GM12892 (cell line): ENCODE measurements at regions not wholly inside any gene's neighbourhood (a gene's known extent, or its start where the extent isn't known, plus 50 kb on each side); places are given as distances from the start of the nearest gene placed in this dataset.
"Not testable (repeated sequence)": the region's sequence is repeated elsewhere in the genome, so short reads cannot be mapped to it uniquely, and the experiment has no call there.

Source experiments
- DNase-seq: peaks from one replicate; pipeline ENCODE4 v3.0.0; 2011; ENCODE audit not compliant: insufficient read length
- FAIRE-seq: peaks from 2 replicates; lab custom pipeline; 2011; peaks lifted over from hg19 to GRCh38; lab: Jason Lieb, UNC
- POLR2A ChIP-seq: IDR thresholded peaks from 2 replicates; pipeline ENCODE4 v1.6.1; 2011; ENCODE audit warnings: low read depth, low read length, control low read depth
- POLR2AphosphoS5 ChIP-seq: IDR thresholded peaks from 2 replicates; pipeline ENCODE4 v1.6.1; 2011; ENCODE audit warnings: low read depth, low read length, control low read depth
- TAF1 ChIP-seq: IDR thresholded peaks from 2 replicates; pipeline ENCODE4 v1.6.1; 2011; ENCODE audit warnings: low read depth, mild to moderate bottlenecking, control low read depth, low read length, borderline replicate concordance

GRCh38 chr9:63912451-63912850, 1372.6 kb downstream of the FOXD4L5 start:
- not testable (repeated sequence) for DNase-seq, FAIRE-seq

GRCh38 chr9:63909076-63909475, 1375.9 kb downstream of the FOXD4L5 start:
- not testable (repeated sequence) for DNase-seq, FAIRE-seq

DNA sequence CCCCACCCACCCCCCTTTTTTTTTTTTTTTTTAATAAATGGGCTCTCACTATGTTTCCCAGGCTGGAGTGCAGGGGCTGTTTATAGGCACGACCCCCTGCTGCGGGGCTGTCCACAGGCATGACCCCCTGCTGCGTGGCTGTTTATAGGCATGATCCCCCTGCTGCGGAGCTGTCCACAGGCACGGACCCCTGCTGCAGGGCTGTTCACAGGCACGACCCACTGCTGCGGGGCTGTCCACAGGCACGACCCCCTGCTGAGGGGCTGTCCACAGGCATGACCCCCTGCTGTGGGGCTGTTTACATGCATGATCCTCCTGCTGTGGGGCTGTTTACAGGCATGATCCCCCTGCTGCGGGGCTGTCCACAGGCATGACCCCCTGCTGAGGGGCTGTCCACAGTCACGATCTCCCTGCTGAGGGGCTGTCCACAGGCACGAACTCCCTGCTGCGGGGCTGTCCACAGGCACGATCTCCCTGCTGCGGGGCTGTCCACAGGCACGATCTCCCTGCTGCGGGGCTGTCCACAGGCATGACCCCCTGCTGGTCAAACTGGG, 1385.3 kb downstream of the FOXD4L5 start:
- not testable (repeated sequence) for DNase-seq, FAIRE-seq

DNA sequence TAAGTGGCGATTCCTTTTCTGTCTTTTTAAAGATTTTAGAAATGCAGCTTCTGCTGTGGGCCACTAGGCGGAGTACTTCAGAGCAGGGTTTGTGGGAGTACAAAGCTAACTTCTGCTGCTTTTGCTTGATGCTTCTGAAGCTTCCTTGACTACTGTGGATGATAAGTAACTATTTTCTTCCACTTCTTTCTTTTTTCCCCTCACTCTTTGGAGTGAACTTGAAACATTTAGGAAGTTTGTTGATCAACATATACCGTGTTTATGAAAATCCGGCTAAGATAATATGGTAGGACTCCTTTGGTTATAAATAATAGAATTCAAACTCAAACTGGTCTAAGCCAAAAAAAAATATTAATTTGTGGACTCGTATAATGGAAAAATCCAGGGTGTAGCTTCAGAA, 1403.6 kb downstream of the FOXD4L5 start:
- not testable (repeated sequence) for FAIRE-seq, DNase-seq

- not testable (repeated sequence) for FAIRE-seq, DNase-seq
These were observed 1408.6 kb downstream of the FOXD4L5 start for GRCh38 chr9:63876380-63876779.

GRCh38 chr9:63859475-63860215, 1425.4 kb downstream of the FOXD4L5 start:
- TF ChIP-seq POLR2AphosphoS5 (no peak), POLR2A (no peak), TAF1 (no peak)
- no peak for DNase-seq
- no peak for FAIRE-seq

- not testable (repeated sequence) for DNase-seq, FAIRE-seq
These were observed 1425.9 kb downstream of the FOXD4L5 start for GRCh38 chr9:63859090-63859474.

GRCh38 chr9:63853140-63853751, 1431.8 kb downstream of the FOXD4L5 start:
- not testable (repeated sequence) for FAIRE-seq, DNase-seq

GRCh38 chr9:63824804-63825203, 1460.2 kb downstream of the FOXD4L5 start:
- DNase-seq, FAIRE-seq: not testable (repeated sequence)

DNA sequence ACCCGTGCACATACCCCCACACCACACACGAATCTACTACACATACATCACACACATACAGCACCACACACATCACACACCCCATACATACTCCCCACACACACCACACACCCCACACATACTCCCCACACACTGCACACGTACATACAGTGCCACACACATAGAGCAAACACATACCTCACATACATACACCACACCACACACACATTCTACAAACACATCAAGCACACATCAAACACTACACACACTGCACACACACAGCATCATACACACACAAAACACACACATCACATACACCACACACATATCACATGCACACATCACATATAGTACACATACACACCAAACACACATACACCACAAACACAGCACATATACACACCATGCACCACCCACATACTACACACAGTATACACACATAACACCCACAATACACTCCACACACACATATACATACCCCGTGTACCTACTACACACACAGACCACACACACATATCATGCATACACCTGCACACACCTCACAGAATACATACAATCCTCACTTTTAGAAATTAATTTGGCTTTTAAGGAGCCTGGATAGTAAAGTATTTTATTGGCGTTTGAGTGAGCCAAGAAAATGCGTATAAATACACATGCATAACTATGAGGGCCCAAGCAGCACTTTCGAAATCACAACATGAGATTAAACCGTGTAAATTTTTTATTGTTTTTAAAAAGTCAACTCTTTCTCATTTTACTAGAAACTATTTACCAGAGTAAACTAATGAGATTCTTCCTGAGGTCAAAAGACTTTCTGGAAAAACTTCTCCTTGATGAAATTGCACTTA, 1461.4 kb downstream of the FOXD4L5 start:
- FAIRE-seq, DNase-seq: not testable (repeated sequence)

GRCh38 chr9:63822615-63823374, 1462.2 kb downstream of the FOXD4L5 start:
- FAIRE-seq, DNase-seq: not testable (repeated sequence)

- DNase-seq, result not testable (repeated sequence)
These were observed 1463.7 kb downstream of the FOXD4L5 start for GRCh38 chr9:63821293-63821692.

DNA sequence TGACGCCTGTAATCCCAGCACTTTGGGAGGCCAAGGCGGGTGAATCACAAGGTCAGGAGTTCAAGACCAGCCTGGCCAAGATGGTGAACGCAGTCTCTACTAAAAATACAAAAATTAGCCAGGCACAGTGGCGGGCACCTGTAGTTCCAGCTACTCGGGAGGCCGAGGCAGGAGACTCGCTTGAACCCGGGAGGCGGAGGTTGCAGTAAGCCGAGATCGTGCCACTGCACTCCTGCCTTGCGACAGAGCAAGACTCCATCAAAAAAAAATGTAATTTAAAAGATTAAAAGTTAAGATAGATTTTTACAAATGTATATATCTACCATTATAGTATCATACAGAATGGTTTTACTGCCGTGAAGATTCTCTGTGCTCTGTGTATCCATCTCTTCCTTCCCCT, 1464.1 kb downstream of the FOXD4L5 start:
- DNase-seq, FAIRE-seq: not testable (repeated sequence)

More at GRCh38 chr9:63821293-63821692, 1463.7 kb downstream of the FOXD4L5 start:
- FAIRE-seq, result not testable (repeated sequence)

DNA sequence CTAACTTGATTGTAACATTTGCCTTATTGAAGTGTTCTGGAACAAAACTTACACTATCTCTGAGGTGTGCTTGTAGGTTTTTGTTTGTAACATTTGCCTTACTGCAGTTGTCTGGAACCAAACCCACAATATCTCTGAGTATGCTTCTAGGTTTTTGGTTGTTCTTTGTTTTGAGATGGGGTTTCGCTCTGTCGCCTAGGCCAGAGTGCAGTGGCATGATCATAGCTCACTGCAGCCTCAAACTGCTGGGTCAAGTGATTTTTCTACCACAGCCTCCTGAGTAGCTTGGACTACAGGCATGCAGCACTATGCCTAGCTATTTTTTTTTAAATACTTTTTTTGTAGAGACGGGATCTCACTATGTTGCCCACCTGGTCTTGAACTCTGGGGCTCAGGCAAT, 1464.6 kb downstream of the FOXD4L5 start:
- not testable (repeated sequence) for DNase-seq, FAIRE-seq
